GM12865 (cell line): ENCODE measurements at regions not wholly inside any gene's neighbourhood (a gene's known extent, or its start where the extent isn't known, plus 50 kb on each side); places are given as distances from the start of the nearest gene placed in this dataset.

ENCODE experiments used
- DNase-seq: peaks from one replicate; pipeline ENCODE4 v3.0.0; 2010; ENCODE audit warnings: low read depth
- H3K4me3 ChIP-seq: 2 replicates; pipeline ENCODE4 v1.5.1; 2011; ENCODE audit warnings: mild to moderate bottlenecking, low read depth, low read length, control low read depth
- TF ChIP-seq, protein P1 (sequence below): IDR thresholded peaks from 2 replicates; pipeline ENCODE4 v1.5.1; 2011; ENCODE audit warnings: low read length, control low read depth, low read depth, inconsistent platforms; ENCODE audit not compliant: insufficient read depth; ENCODE audit errors: missing control alignments

DNA sequence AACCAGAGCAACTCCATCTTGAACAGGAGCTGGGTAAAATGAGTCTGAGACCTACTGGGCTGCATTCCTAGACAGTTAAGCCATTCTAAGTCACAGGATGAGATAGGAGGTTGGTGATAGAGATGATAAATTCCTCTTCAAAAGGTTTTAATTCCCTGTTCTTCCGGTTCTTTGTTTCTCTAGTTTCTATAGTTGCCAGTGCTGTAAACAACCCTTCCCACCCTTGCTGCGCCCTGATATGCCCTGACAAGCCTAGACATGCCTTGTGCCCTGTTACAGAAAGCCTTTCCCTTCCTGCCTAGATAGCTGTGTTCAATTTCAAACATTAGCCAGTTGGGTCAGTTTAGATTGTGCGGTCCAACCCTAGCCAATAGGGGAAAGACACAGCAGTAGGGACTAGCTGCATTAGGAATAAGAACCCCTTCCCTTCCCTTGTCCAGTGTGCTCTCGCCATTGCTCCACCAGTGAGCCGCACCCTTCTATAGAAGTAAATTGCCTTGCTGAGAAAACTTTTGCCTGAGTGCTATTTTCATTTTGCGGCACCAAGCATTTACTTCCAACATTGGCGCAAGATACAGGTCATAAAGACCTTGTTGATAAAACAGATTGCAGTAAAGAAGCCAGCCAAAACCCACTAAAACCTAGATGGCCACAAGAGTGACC, 52.5 kb upstream of the CCN2 start:
- TF ChIP-seq, protein P1, sequence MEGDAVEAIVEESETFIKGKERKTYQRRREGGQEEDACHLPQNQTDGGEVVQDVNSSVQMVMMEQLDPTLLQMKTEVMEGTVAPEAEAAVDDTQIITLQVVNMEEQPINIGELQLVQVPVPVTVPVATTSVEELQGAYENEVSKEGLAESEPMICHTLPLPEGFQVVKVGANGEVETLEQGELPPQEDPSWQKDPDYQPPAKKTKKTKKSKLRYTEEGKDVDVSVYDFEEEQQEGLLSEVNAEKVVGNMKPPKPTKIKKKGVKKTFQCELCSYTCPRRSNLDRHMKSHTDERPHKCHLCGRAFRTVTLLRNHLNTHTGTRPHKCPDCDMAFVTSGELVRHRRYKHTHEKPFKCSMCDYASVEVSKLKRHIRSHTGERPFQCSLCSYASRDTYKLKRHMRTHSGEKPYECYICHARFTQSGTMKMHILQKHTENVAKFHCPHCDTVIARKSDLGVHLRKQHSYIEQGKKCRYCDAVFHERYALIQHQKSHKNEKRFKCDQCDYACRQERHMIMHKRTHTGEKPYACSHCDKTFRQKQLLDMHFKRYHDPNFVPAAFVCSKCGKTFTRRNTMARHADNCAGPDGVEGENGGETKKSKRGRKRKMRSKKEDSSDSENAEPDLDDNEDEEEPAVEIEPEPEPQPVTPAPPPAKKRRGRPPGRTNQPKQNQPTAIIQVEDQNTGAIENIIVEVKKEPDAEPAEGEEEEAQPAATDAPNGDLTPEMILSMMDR = no peak
- no peak overlapping the region for H3K4me3 ChIP-seq
- DNase-seq = no peak
